SU-DHL-6 (cell line): ENCODE measurements at regions not wholly inside any gene's neighbourhood (a gene's known extent, or its start where the extent isn't known, plus 50 kb on each side); places are given as distances from the start of the nearest gene placed in this dataset.

Experiments
- H2AFZ ChIP-seq: fragments of 200-600 bp; sonication (generic); 2 replicates; pipeline ENCODE4 v1.6.1; 2014; ENCODE audit warnings: low read depth, mild to moderate bottlenecking, moderate library complexity, mixed read lengths, antibody characterized with exemption, low read length; ENCODE audit not compliant: severe bottlenecking
- H3F3A ChIP-seq: fragments of 200-600 bp; shearing (Covaris generic); 2 replicates; pipeline ENCODE4 v1.6.0; 2016; ENCODE audit warnings: antibody characterized with exemption, mild to moderate bottlenecking; ENCODE audit not compliant: insufficient read depth
- H3K27ac ChIP-seq: fragments of 200-600 bp; sonication (generic); 2 replicates; pipeline ENCODE4 v1.5.1; 2016; ENCODE audit warnings: low read depth, mild to moderate bottlenecking, low read length, moderate library complexity, mixed read lengths
- H3K27me3 ChIP-seq: fragments of 200-600 bp; sonication (generic), shearing (Covaris generic); 2 replicates; pipeline ENCODE4 v1.6.0; 2014; ENCODE audit warnings: mild to moderate bottlenecking, low read length
- H3K36me3 ChIP-seq: fragments of 200-600 bp; sonication (generic); 2 replicates; pipeline ENCODE4 v1.6.1; 2014; ENCODE audit warnings: mild to moderate bottlenecking, low read length, mixed read lengths
- H3K4me2 ChIP-seq: fragments of 300-600, 200-600 bp; shearing (Covaris generic), sonication (generic); 2 replicates; pipeline ENCODE4 v1.6.0; 2014; ENCODE audit warnings: low read length, low read depth, mild to moderate bottlenecking; ENCODE audit not compliant: poor library complexity, severe bottlenecking
- H3K4me3 ChIP-seq: fragments of 200-600 bp; sonication (generic); 2 replicates; pipeline ENCODE4 v1.5.1; 2014; ENCODE audit warnings: antibody characterized with exemption, low read length, mild to moderate bottlenecking, mixed read lengths; ENCODE audit not compliant: insufficient read depth, poor library complexity, severe bottlenecking
- H3K79me2 ChIP-seq: fragments of 200-600 bp; sonication (generic); 2 replicates; pipeline ENCODE4 v1.6.1; 2014; ENCODE audit warnings: mild to moderate bottlenecking, low read length, moderate library complexity; ENCODE audit not compliant: insufficient read depth
- H3K9ac ChIP-seq: fragments of 200-600 bp; sonication (generic); 2 replicates; pipeline ENCODE4 v1.7.0; 2014; ENCODE audit warnings: mild to moderate bottlenecking, low read length
- H3K9me2 ChIP-seq: fragments of 200-600 bp; sonication (generic); replicated peaks from 2 replicates; pipeline ENCODE4 v1.6.1; 2014; ENCODE audit warnings: low read length; ENCODE audit not compliant: insufficient read depth
- H3K9me3 ChIP-seq: fragments of 200-600 bp; sonication (generic); 2 replicates; pipeline ENCODE4 v1.6.1; 2014; ENCODE audit warnings: low read length, mixed read lengths; ENCODE audit not compliant: insufficient read depth
- H4K20me1 ChIP-seq: fragments of 200-600 bp; sonication (generic); 2 replicates; pipeline ENCODE4 v1.6.1; 2014; ENCODE audit warnings: low read depth, mild to moderate bottlenecking, antibody characterized with exemption, low read length, moderate library complexity, mixed read lengths
- CTCF ChIP-seq: fragments of 200-600 bp; sonication (generic); IDR thresholded peaks from one replicate; pipeline ENCODE4 v1.5.1; 2017; ENCODE audit warnings: antibody characterized with exemption, mild to moderate bottlenecking, low read length, moderate library complexity; ENCODE audit not compliant: insufficient read depth, poor library complexity, severe bottlenecking
- EZH2phosphoT487 ChIP-seq: fragments of 200-600 bp; sonication (generic), shearing (Covaris generic); conservative IDR thresholded peaks from 2 replicates; pipeline ENCODE4 v1.6.1; 2018; ENCODE audit warnings: mild to moderate bottlenecking, antibody characterized with exemption, low read length, moderate library complexity, mixed read lengths

- no peak overlapping the region for H3K9ac ChIP-seq
- no peaks in the 10 kb centered on the region for H3K36me3 ChIP-seq
- no peak overlapping the region for H3K4me3 ChIP-seq
- H3F3A ChIP-seq, result no peaks in the 10 kb centered on the region
- no peaks in the 10 kb centered on the region for H3K9me2 ChIP-seq
- H2AFZ ChIP-seq, result no peak overlapping the region
- TF ChIP-seq EZH2phosphoT487 (no peak), CTCF (no peak)
- no peaks in the 10 kb centered on the region for H3K9me3 ChIP-seq
- H3K4me2 ChIP-seq, result no peak overlapping the region
- H3K27me3 ChIP-seq, result no peaks in the 10 kb centered on the region
- H3K79me2 ChIP-seq, result no peaks in the 10 kb centered on the region
- H3K27ac ChIP-seq, result no peak overlapping the region
- no peaks in the 10 kb centered on the region for H4K20me1 ChIP-seq
Measured at GRCh38 chr2:239553376-239554000, 152.7 kb upstream of the HDAC4 start.

GRCh38 chr2:239552213-239552926 lies 151.6 kb upstream of the HDAC4 start:
- Histone ChIP-seq H4K20me1 (no peaks in the 10 kb centered on the region), H3K4me3 (no peak overlapping the region), H3K9me2 (no peaks in the 10 kb centered on the region), H3K9me3 (no peaks in the 10 kb centered on the region), H3K27ac (no peak overlapping the region), H2AFZ (no peak overlapping the region), H3K79me2 (no peaks in the 10 kb centered on the region), H3F3A (no peaks in the 10 kb centered on the region), H3K4me2 (no peak overlapping the region), H3K27me3 (no peaks in the 10 kb centered on the region), H3K9ac (no peak overlapping the region), H3K36me3 (no peaks in the 10 kb centered on the region)
- no peak for TF ChIP-seq EZH2phosphoT487

- no peak overlapping the region for H3K4me2 ChIP-seq
- H3K27me3 ChIP-seq, result no peaks in the 10 kb centered on the region
- H4K20me1 ChIP-seq, result no peaks in the 10 kb centered on the region
- H3K27ac ChIP-seq, result no peak overlapping the region
- H3K4me3 ChIP-seq, result no peak overlapping the region
- H3K79me2 ChIP-seq, result no peaks in the 10 kb centered on the region
- no peaks in the 10 kb centered on the region for H3K9me2 ChIP-seq
- no peaks in the 10 kb centered on the region for H3K36me3 ChIP-seq
- TF ChIP-seq EZH2phosphoT487, result no peak
- no peak for TF ChIP-seq CTCF
- H3K9ac ChIP-seq, result no peak overlapping the region
- no peaks in the 10 kb centered on the region for H3K9me3 ChIP-seq
- no peak overlapping the region for H2AFZ ChIP-seq
- no peaks in the 10 kb centered on the region for H3F3A ChIP-seq
Measured at GRCh38 chr2:239551206-239551605, 150.4 kb upstream of the HDAC4 start.

- H2AFZ ChIP-seq, result no peak overlapping the region
- H3K79me2 ChIP-seq, result no peaks in the 10 kb centered on the region
- H3K9me3 ChIP-seq, result no peaks in the 10 kb centered on the region
- TF ChIP-seq EZH2phosphoT487, result no peak
- TF ChIP-seq CTCF, result no peak
- H3K36me3 ChIP-seq, result no peaks in the 10 kb centered on the region
- H3F3A ChIP-seq, result no peaks in the 10 kb centered on the region
- H4K20me1 ChIP-seq, result no peaks in the 10 kb centered on the region
- H3K9me2 ChIP-seq, result no peaks in the 10 kb centered on the region
- H3K9ac ChIP-seq, result no peak overlapping the region
- H3K4me3 ChIP-seq, result no peak overlapping the region
- H3K27me3 ChIP-seq, result no peaks in the 10 kb centered on the region
- no peak overlapping the region for H3K4me2 ChIP-seq
- H3K27ac ChIP-seq, result no peak overlapping the region
Measured at GRCh38 chr2:239550357-239550756, 149.5 kb upstream of the HDAC4 start.
